ENCODE measurements at regions not wholly inside any gene's neighbourhood (a gene's known extent, or its start where the extent isn't known, plus 50 kb on each side); places are given as distances from the start of the nearest gene placed in this dataset.

- no peak overlapping the region for H3K4me3 ChIP-seq (ENCODE audit: low read length in 2 of 2)
- H3K4me1 ChIP-seq (ENCODE audit: control insufficient read depth in 2 of 2, insufficient read depth in 2 of 2, low read length in 2 of 2): no peaks in the 10 kb centered on the region
- no peaks in the 10 kb centered on the region for H3K27me3 ChIP-seq (ENCODE audit: control insufficient read depth in 2 of 2, insufficient read depth in 2 of 2, low read length in 2 of 2)
- H3K27ac ChIP-seq (ENCODE audit: low read depth in 2 of 2, low read length in 2 of 2): no peak overlapping the region
- peaks cover 2 to 12% of the 10 kb centered on the region in 2 donors for H3K9me3 ChIP-seq (ENCODE audit: control insufficient read depth in 2 of 2, low read length in 2 of 2)
- H3K9ac ChIP-seq (ENCODE audit: low read depth in 1 of 2, low read length in 2 of 2): no peak overlapping the region
- H3K36me3 ChIP-seq (ENCODE audit: control insufficient read depth in 2 of 2, insufficient read depth in 2 of 2, low read length in 2 of 2): no peaks in the 10 kb centered on the region
These were observed 182.8 kb downstream of the PIK3C3 start for GRCh38 chr18:42137693-42138375.

DNA sequence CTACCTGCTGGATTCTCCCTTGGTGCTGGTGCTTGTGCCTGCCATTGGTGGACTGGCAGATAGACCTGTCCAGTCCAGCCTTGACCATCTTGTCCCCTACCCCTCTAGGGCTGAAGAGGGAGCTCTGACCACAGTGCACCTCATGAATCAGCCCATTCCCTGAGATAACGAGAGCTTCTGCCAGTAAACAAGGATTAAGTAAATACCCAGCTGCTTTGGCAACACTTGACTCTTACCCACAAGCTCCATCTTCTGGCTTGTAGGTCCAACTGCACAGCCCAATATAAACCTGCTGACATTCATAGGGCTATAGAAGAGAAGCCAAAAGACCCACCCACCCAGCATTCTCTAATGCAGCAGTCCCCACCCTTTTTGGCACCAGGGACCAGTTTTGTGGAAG lies 186.4 kb downstream of the PIK3C3 start:
- no peaks in the 10 kb centered on the region for H3K27me3 ChIP-seq (ENCODE audit: control insufficient read depth in 2 of 2, insufficient read depth in 2 of 2, low read length in 2 of 2)
- no peak overlapping the region for H3K27ac ChIP-seq (ENCODE audit: low read depth in 2 of 2, low read length in 2 of 2)
- no peaks in the 10 kb centered on the region for H3K36me3 ChIP-seq (ENCODE audit: control insufficient read depth in 2 of 2, insufficient read depth in 2 of 2, low read length in 2 of 2)
- no peak overlapping the region for H3K9ac ChIP-seq (ENCODE audit: low read depth in 1 of 2, low read length in 2 of 2)
- no peak overlapping the region for H3K4me3 ChIP-seq (ENCODE audit: low read length in 2 of 2)
- H3K9me3 ChIP-seq (ENCODE audit: control insufficient read depth in 2 of 2, low read length in 2 of 2): peaks cover 2 to 12% of the 10 kb centered on the region in 2 donors
- H3K4me1 ChIP-seq (ENCODE audit: control insufficient read depth in 2 of 2, insufficient read depth in 2 of 2, low read length in 2 of 2): no peaks in the 10 kb centered on the region

- no peaks in the 10 kb centered on the region for H3K4me1 ChIP-seq (ENCODE audit: control insufficient read depth in 2 of 2, insufficient read depth in 2 of 2, low read length in 2 of 2)
- H3K9ac ChIP-seq (ENCODE audit: low read depth in 1 of 2, low read length in 2 of 2): no peak overlapping the region
- no peaks in the 10 kb centered on the region for H3K9me3 ChIP-seq (ENCODE audit: control insufficient read depth in 2 of 2, low read length in 2 of 2)
- no peaks in the 10 kb centered on the region for H3K36me3 ChIP-seq (ENCODE audit: control insufficient read depth in 2 of 2, insufficient read depth in 2 of 2, low read length in 2 of 2)
- H3K27ac ChIP-seq (ENCODE audit: low read depth in 2 of 2, low read length in 2 of 2): no peak overlapping the region
- H3K4me3 ChIP-seq (ENCODE audit: low read length in 2 of 2): no peak overlapping the region
- no peaks in the 10 kb centered on the region for H3K27me3 ChIP-seq (ENCODE audit: control insufficient read depth in 2 of 2, insufficient read depth in 2 of 2, low read length in 2 of 2)
These were observed 200.0 kb downstream of the PIK3C3 start for GRCh38 chr18:42155024-42155423.

DNA sequence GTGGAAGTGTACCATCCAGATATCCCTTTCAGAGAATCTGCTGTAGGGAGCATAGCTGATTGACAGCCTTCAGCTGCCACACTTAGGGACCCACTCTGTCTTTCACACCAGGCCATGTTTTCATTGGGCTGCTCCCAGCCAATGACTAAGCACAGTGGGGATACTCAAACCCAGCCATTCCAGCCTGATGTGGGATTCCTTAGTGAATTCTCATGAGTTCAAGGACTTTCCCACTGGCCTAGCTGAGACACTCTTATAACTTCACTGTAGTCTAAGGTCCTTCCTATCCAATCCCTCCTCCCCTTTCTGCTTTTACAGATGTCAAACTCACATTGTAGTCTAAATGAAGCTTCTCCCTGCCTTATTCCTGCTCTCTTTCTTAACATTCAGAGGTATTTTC lies 201.2 kb downstream of the PIK3C3 start:
- no peak overlapping the region for H3K9ac ChIP-seq (ENCODE audit: low read depth in 1 of 2, low read length in 2 of 2)

DNA sequence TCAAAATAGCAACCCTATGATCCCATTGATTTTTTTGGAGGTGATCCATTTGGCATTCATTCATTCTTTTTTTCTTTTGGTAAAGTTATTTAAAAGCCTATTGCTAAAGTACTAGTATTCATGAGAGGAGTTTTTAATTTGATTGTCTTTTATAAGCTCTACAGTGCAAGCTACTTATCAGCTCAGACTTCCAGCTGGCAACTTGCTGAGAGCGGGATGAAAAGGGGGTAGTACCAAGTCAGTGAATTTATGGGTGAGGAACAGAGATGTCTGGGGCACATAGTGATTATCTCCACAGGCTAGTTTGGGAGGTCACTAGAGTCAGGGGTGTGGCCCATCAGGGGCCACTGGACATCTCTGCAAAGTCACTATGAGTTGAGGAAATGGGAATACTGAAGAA lies 202.4 kb downstream of the PIK3C3 start:
- Histone ChIP-seq H3K36me3 (ENCODE audit: control insufficient read depth in 2 of 2, insufficient read depth in 2 of 2, low read length in 2 of 2) (no peaks in the 10 kb centered on the region), H3K4me3 (ENCODE audit: low read length in 2 of 2) (no peak overlapping the region), H3K27ac (ENCODE audit: low read depth in 2 of 2, low read length in 2 of 2) (no peak overlapping the region), H3K9ac (ENCODE audit: low read depth in 1 of 2, low read length in 2 of 2) (no peak overlapping the region), H3K4me1 (ENCODE audit: control insufficient read depth in 2 of 2, insufficient read depth in 2 of 2, low read length in 2 of 2) (no peaks in the 10 kb centered on the region), H3K9me3 (ENCODE audit: control insufficient read depth in 2 of 2, low read length in 2 of 2) (no peaks in the 10 kb centered on the region), H3K27me3 (ENCODE audit: control insufficient read depth in 2 of 2, insufficient read depth in 2 of 2, low read length in 2 of 2) (no peaks in the 10 kb centered on the region)

More for the DNA sequence above, 201.2 kb downstream of the PIK3C3 start:
- Histone ChIP-seq H3K27me3 (ENCODE audit: control insufficient read depth in 2 of 2, insufficient read depth in 2 of 2, low read length in 2 of 2) (no peaks in the 10 kb centered on the region), H3K36me3 (ENCODE audit: control insufficient read depth in 2 of 2, insufficient read depth in 2 of 2, low read length in 2 of 2) (no peaks in the 10 kb centered on the region), H3K27ac (ENCODE audit: low read depth in 2 of 2, low read length in 2 of 2) (no peak overlapping the region), H3K9me3 (ENCODE audit: control insufficient read depth in 2 of 2, low read length in 2 of 2) (no peaks in the 10 kb centered on the region), H3K4me1 (ENCODE audit: control insufficient read depth in 2 of 2, insufficient read depth in 2 of 2, low read length in 2 of 2) (no peaks in the 10 kb centered on the region), H3K4me3 (ENCODE audit: low read length in 2 of 2) (no peak overlapping the region)

- H3K4me3 ChIP-seq (ENCODE audit: low read length in 2 of 2): no peak overlapping the region
- H3K27ac ChIP-seq (ENCODE audit: low read depth in 2 of 2, low read length in 2 of 2): no peak overlapping the region
- no peaks in the 10 kb centered on the region for H3K4me1 ChIP-seq (ENCODE audit: control insufficient read depth in 2 of 2, insufficient read depth in 2 of 2, low read length in 2 of 2)
- H3K9ac ChIP-seq (ENCODE audit: low read depth in 1 of 2, low read length in 2 of 2): no peak overlapping the region
- no peaks in the 10 kb centered on the region for H3K27me3 ChIP-seq (ENCODE audit: control insufficient read depth in 2 of 2, insufficient read depth in 2 of 2, low read length in 2 of 2)
- H3K36me3 ChIP-seq (ENCODE audit: control insufficient read depth in 2 of 2, insufficient read depth in 2 of 2, low read length in 2 of 2): no peaks in the 10 kb centered on the region
- H3K9me3 ChIP-seq (ENCODE audit: control insufficient read depth in 2 of 2, low read length in 2 of 2): no peaks in the 10 kb centered on the region
These were observed 202.8 kb downstream of the PIK3C3 start for GRCh38 chr18:42157878-42158277.

DNA sequence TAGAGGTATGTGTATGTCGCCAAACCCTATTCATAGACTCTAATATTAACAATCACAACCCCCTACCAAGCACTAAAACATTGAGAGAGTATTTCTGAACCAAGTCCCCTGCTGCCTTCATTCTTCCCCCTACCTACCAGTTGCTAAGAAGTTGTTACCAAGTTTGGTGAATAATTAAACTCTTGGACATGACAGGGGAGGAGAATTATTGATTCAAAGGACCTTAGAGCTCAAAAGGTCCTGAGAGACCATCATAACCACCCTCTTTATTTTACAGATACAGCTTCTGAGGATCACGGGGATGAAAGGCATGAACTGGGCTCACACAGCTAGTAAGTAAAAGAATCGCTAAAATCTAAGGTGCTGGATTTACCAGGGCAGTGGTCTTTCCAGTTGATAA lies 204.1 kb downstream of the PIK3C3 start:
- no peaks in the 10 kb centered on the region for H3K4me1 ChIP-seq (ENCODE audit: control insufficient read depth in 2 of 2, insufficient read depth in 2 of 2, low read length in 2 of 2)
- H3K4me3 ChIP-seq (ENCODE audit: low read length in 2 of 2): no peak overlapping the region
- H3K27ac ChIP-seq (ENCODE audit: low read depth in 2 of 2, low read length in 2 of 2): no peak overlapping the region
- no peaks in the 10 kb centered on the region for H3K27me3 ChIP-seq (ENCODE audit: control insufficient read depth in 2 of 2, insufficient read depth in 2 of 2, low read length in 2 of 2)
- H3K9ac ChIP-seq (ENCODE audit: low read depth in 1 of 2, low read length in 2 of 2): no peak overlapping the region
- H3K9me3 ChIP-seq (ENCODE audit: control insufficient read depth in 2 of 2, low read length in 2 of 2): no peaks in the 10 kb centered on the region
- no peaks in the 10 kb centered on the region for H3K36me3 ChIP-seq (ENCODE audit: control insufficient read depth in 2 of 2, insufficient read depth in 2 of 2, low read length in 2 of 2)

DNA sequence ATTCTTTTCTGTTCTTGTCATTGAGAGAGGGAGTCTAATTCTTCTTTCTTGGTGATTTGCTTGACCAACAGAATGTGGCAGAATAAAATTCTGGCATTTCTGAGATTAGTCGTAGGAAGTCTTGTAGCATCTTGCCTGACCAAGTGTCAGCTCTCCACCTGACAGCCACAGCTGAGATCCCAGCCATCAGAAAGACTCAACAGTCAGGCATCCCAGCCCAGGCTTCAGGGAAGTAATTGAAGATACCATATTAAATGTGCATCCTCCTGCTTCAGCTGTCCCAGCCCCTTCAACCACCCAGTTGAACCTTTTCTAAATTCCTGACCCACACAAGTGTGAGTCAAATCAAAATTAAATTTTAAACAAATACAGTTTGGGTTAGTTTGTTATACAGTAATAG lies 208.3 kb downstream of the PIK3C3 start:
- H3K9ac ChIP-seq (ENCODE audit: low read depth in 1 of 2, low read length in 2 of 2): no peak overlapping the region
- H3K4me1 ChIP-seq (ENCODE audit: control insufficient read depth in 2 of 2, insufficient read depth in 2 of 2, low read length in 2 of 2): no peaks in the 10 kb centered on the region
- H3K27me3 ChIP-seq (ENCODE audit: control insufficient read depth in 2 of 2, insufficient read depth in 2 of 2, low read length in 2 of 2): no peaks in the 10 kb centered on the region
- no peaks in the 10 kb centered on the region for H3K36me3 ChIP-seq (ENCODE audit: control insufficient read depth in 2 of 2, insufficient read depth in 2 of 2, low read length in 2 of 2)
- H3K27ac ChIP-seq (ENCODE audit: low read depth in 2 of 2, low read length in 2 of 2): no peak overlapping the region
- H3K4me3 ChIP-seq (ENCODE audit: low read length in 2 of 2): no peak overlapping the region
- no peaks in the 10 kb centered on the region for H3K9me3 ChIP-seq (ENCODE audit: control insufficient read depth in 2 of 2, low read length in 2 of 2)

DNA sequence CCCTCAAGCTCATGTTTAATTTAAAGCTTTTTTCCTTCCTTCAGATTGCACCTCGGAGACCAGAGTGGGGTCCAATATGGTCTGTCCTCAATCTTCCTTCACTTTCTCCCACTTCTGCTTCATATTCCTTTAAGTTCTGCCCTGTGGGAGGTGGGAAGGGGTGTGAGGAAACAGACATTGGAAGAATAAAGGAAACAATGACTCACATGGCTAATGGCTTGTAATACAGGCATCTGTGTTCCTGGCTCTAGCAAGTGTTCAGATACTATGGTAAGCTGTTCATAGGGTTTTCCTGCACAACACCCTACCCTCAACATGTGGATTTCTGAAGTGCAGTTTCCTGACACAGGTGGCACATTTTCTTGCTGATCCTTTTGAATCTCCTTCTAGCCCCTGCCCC lies 209.5 kb downstream of the PIK3C3 start:
- H3K36me3 ChIP-seq (ENCODE audit: control insufficient read depth in 2 of 2, insufficient read depth in 2 of 2, low read length in 2 of 2): no peaks in the 10 kb centered on the region
- no peaks in the 10 kb centered on the region for H3K4me1 ChIP-seq (ENCODE audit: control insufficient read depth in 2 of 2, insufficient read depth in 2 of 2, low read length in 2 of 2)
- no peaks in the 10 kb centered on the region for H3K9me3 ChIP-seq (ENCODE audit: control insufficient read depth in 2 of 2, low read length in 2 of 2)
- H3K9ac ChIP-seq (ENCODE audit: low read depth in 1 of 2, low read length in 2 of 2): no peak overlapping the region
- no peaks in the 10 kb centered on the region for H3K27me3 ChIP-seq (ENCODE audit: control insufficient read depth in 2 of 2, insufficient read depth in 2 of 2, low read length in 2 of 2)
- H3K4me3 ChIP-seq (ENCODE audit: low read length in 2 of 2): no peak overlapping the region
- H3K27ac ChIP-seq (ENCODE audit: low read depth in 2 of 2, low read length in 2 of 2): no peak overlapping the region

GRCh38 chr18:42165922-42166513 lies 211.0 kb downstream of the PIK3C3 start:
- Histone ChIP-seq H3K27me3 (ENCODE audit: control insufficient read depth in 2 of 2, insufficient read depth in 2 of 2, low read length in 2 of 2) (no peaks in the 10 kb centered on the region), H3K27ac (ENCODE audit: low read depth in 2 of 2, low read length in 2 of 2) (no peak overlapping the region), H3K9ac (ENCODE audit: low read depth in 1 of 2, low read length in 2 of 2) (no peak overlapping the region), H3K4me1 (ENCODE audit: control insufficient read depth in 2 of 2, insufficient read depth in 2 of 2, low read length in 2 of 2) (no peaks in the 10 kb centered on the region), H3K4me3 (ENCODE audit: low read length in 2 of 2) (no peak overlapping the region), H3K9me3 (ENCODE audit: control insufficient read depth in 2 of 2, low read length in 2 of 2) (no peaks in the 10 kb centered on the region), H3K36me3 (ENCODE audit: control insufficient read depth in 2 of 2, insufficient read depth in 2 of 2, low read length in 2 of 2) (no peaks in the 10 kb centered on the region)

Measured in mucosa of rectum (tissue), 2 donors.